Hepatocyte (in vitro differentiated cells): ENCODE measurements at regions not wholly inside any gene's neighbourhood (a gene's known extent, or its start where the extent isn't known, plus 50 kb on each side); places are given as distances from the start of the nearest gene placed in this dataset.

ENCODE experiments used
- DNase-seq: peaks from one replicate; pipeline ENCODE4 v3.0.0-alpha.2; 2016; ENCODE audit warnings: low spot score
- H2AFZ ChIP-seq: fragments of 200-600 bp; sonication (generic); 2 replicates; pipeline ENCODE4 v1.6.0; 2016; ENCODE audit warnings: antibody characterized with exemption, mild to moderate bottlenecking
- H3K27ac ChIP-seq: fragments of 200-600 bp; sonication (generic); 2 replicates; pipeline ENCODE4 v1.5.1; 2016; ENCODE audit warnings: mild to moderate bottlenecking
- H3K27me3 ChIP-seq: fragments of 200-600 bp; sonication (generic); 2 replicates; pipeline ENCODE4 v1.6.1; 2016
- H3K36me3 ChIP-seq: fragments of 200-600 bp; sonication (generic); replicated peaks from 2 replicates; pipeline ENCODE4 v1.5.1; 2016; ENCODE audit warnings: low read depth; ENCODE audit not compliant: insufficient read depth
- H3K4me1 ChIP-seq: fragments of 200-600 bp; sonication (generic); 2 replicates; pipeline ENCODE4 v1.5.1; 2016; ENCODE audit warnings: mild to moderate bottlenecking, moderate library complexity; ENCODE audit not compliant: insufficient read depth
- H3K4me2 ChIP-seq: fragments of 200-600 bp; sonication (generic); 2 replicates; pipeline ENCODE4 v1.6.0; 2016
- H3K4me3 ChIP-seq: fragments of 200-600 bp; sonication (generic); 2 replicates; pipeline ENCODE4 v1.5.1; 2016; ENCODE audit warnings: mild to moderate bottlenecking
- H3K79me2 ChIP-seq: fragments of 200-600 bp; sonication (generic); 2 replicates; pipeline ENCODE4 v1.6.0; 2017; ENCODE audit warnings: mild to moderate bottlenecking
- H3K9me2 ChIP-seq: fragments of 200-600 bp; sonication (generic); replicated peaks from 2 replicates; pipeline ENCODE4 v1.6.0; 2017; ENCODE audit warnings: mild to moderate bottlenecking; ENCODE audit not compliant: insufficient read depth
- H3K9me3 ChIP-seq: fragments of 200-600 bp; sonication (generic); 2 replicates; pipeline ENCODE4 v1.5.1; 2016; ENCODE audit warnings: low read depth, mild to moderate bottlenecking
- H4K20me1 ChIP-seq: fragments of 200-600 bp; sonication (generic); 2 replicates; pipeline ENCODE4 v1.6.0; 2016; ENCODE audit warnings: mild to moderate bottlenecking; ENCODE audit not compliant: insufficient read depth, poor library complexity, severe bottlenecking
- EZH2 ChIP-seq: fragments of 200-600 bp; sonication (generic); IDR thresholded peaks from 2 replicates; pipeline ENCODE4 v1.6.1; 2016; ENCODE audit warnings: antibody characterized with exemption, mild to moderate bottlenecking, borderline replicate concordance
- EZH2phosphoT487 ChIP-seq: fragments of 200-600 bp; sonication (generic); IDR thresholded peaks from one replicate; pipeline ENCODE4 v1.6.1; 2018; ENCODE audit warnings: antibody characterized with exemption, mild to moderate bottlenecking, low read depth, moderate library complexity; ENCODE audit not compliant: unreplicated experiment, severe bottlenecking
- WGBS: methylation state at CpG from one replicate; pipeline ENCODE4 v1.1.6; 2016; ENCODE audit warnings: low lambda C conversion rate; ENCODE audit errors: missing lambda C conversion rate; 5-methylcytosine and 5-hydroxymethylcytosine counted together
- TF ChIP-seq, protein P1 (sequence below): fragments of 200-600 bp; sonication (generic); IDR thresholded peaks from 2 replicates; pipeline ENCODE4 v1.5.1; 2016; ENCODE audit warnings: antibody characterized with exemption, mild to moderate bottlenecking; ENCODE audit not compliant: poor library complexity

DNA sequence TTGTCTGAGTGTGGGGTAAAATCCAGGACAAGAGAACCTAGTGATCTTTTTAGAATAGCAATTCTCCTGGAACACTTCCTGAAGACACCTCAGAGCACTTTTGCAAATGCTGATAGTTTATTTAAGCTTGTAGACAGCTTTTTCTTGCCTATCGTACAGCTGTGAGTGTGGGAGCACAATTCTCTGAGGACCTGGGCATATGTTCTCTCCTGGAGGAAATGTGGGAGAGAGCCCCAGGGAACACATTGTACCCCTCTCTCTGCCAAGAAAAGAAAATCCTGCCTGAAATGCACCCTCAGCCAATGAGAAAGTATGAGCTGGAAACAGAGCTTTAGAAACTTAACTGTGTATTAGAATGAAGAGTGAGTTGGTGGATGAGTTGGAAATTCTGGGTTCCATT is 308.3 kb upstream of the SEMA6D start:
- 67% methylated on average over 1 of the region's 1 CpG for WGBS
- Histone ChIP-seq H3K4me3 (no peak overlapping the region), H3K9me2 (no peaks in the 10 kb centered on the region), H2AFZ (no peak overlapping the region), H4K20me1 (no peaks in the 10 kb centered on the region), H3K4me1 (peaks cover 17% of the 10 kb centered on the region), H3K79me2 (no peaks in the 10 kb centered on the region), H3K36me3 (no peaks in the 10 kb centered on the region), H3K9me3 (no peaks in the 10 kb centered on the region), H3K27ac (no peak overlapping the region), H3K4me2 (no peak overlapping the region), H3K27me3 (peaks cover 10% of the 10 kb centered on the region)
- TF ChIP-seq, protein P1, sequence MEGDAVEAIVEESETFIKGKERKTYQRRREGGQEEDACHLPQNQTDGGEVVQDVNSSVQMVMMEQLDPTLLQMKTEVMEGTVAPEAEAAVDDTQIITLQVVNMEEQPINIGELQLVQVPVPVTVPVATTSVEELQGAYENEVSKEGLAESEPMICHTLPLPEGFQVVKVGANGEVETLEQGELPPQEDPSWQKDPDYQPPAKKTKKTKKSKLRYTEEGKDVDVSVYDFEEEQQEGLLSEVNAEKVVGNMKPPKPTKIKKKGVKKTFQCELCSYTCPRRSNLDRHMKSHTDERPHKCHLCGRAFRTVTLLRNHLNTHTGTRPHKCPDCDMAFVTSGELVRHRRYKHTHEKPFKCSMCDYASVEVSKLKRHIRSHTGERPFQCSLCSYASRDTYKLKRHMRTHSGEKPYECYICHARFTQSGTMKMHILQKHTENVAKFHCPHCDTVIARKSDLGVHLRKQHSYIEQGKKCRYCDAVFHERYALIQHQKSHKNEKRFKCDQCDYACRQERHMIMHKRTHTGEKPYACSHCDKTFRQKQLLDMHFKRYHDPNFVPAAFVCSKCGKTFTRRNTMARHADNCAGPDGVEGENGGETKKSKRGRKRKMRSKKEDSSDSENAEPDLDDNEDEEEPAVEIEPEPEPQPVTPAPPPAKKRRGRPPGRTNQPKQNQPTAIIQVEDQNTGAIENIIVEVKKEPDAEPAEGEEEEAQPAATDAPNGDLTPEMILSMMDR = no peak
- TF ChIP-seq EZH2phosphoT487 (no peak), EZH2 (no peak)
- DNase-seq = no peak

DNA sequence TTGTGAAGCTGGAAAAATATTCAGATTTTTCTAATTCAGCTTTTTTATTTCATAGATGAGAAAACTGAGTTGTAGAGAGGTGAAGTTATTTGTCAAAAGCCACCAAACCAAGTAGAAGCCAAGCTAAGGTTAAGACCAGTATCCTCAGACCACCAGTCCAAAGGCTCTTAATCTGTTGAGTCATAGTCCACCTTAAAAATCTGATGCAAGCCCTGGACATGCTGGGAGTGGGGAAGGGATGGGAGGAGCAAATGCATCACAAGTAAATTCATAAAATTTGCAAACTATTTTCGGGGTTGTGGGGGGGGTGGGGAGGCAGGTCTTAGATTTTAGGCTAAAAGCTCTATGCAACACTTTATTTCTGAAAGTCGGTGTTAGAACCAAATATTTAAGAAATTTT is 307.7 kb upstream of the SEMA6D start:
- TF ChIP-seq EZH2phosphoT487 (no peak), EZH2 (no peak)
- TF ChIP-seq, protein P1 = no peak

DNA sequence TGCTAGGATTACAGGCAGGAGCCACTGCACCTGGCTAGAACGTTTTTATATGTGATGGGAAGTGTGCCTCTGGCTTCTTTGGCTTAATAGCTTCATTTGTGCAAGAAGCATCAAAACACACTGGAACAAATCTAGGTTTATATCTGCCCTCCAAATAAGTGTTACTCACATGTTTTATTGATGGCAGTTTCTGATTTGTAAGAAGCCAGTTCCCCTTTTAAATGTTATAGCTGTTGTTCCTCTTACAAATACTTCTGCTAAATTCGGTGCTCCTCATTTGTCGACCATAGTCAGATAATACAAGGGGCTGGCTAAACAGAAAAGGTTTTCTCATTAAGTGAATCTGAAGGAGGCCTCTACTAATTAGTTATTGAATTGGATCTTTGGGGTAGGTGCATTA is 307.1 kb upstream of the SEMA6D start:
- no peaks in the 10 kb centered on the region for H4K20me1 ChIP-seq
- H3K9me3 ChIP-seq = no peaks in the 10 kb centered on the region
- WGBS = 74% methylated on average over 3 of the region's 3 CpGs
- no peak overlapping the region for H3K4me3 ChIP-seq
- no peaks in the 10 kb centered on the region for H3K79me2 ChIP-seq
- no peaks in the 10 kb centered on the region for H3K9me2 ChIP-seq
- no peak overlapping the region for H3K27ac ChIP-seq
- H3K4me2 ChIP-seq = no peak overlapping the region
- TF ChIP-seq EZH2 (no peak), EZH2phosphoT487 (no peak)
- TF ChIP-seq, protein P1 = no peak
- H3K27me3 ChIP-seq = no peaks in the 10 kb centered on the region
- no peak overlapping the region for H2AFZ ChIP-seq
- DNase-seq = no peak
- H3K4me1 ChIP-seq = peaks cover 20% of the 10 kb centered on the region
- H3K36me3 ChIP-seq = no peaks in the 10 kb centered on the region

More for the DNA sequence above, 307.7 kb upstream of the SEMA6D start:
- peaks cover 5% of the 10 kb centered on the region for H3K27me3 ChIP-seq
- H3K9me3 ChIP-seq = no peaks in the 10 kb centered on the region
- H3K36me3 ChIP-seq = no peaks in the 10 kb centered on the region
- no peaks in the 10 kb centered on the region for H3K79me2 ChIP-seq
- no peak for DNase-seq
- H3K27ac ChIP-seq = no peak overlapping the region
- H3K4me1 ChIP-seq = peaks cover 17% of the 10 kb centered on the region
- no peak overlapping the region for H2AFZ ChIP-seq
- H3K4me3 ChIP-seq = no peak overlapping the region
- 88% methylated on average over 2 of the region's 2 CpGs for WGBS
- H3K9me2 ChIP-seq = no peaks in the 10 kb centered on the region
- no peak overlapping the region for H3K4me2 ChIP-seq
- H4K20me1 ChIP-seq = no peaks in the 10 kb centered on the region

DNA sequence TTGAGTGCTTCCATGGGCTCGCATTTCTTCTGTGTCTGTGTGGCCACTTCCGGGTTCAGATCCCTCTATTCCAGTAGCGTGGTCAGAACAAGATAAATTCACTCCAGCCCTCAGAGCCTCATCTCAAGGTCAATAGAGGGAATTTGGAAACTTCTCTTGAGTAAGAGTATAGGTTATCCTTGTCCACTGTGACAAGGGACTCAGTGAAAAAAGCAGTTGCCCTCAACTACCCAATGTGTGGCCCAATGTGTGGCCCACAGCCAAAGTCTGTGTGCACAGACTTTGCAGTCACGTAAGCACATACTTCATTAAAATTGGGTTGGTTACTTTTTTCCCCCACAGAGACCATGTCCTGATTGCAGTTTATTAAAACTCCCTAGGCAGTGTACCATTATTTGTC is 305.6 kb upstream of the SEMA6D start:
- Histone ChIP-seq H3K9me3 (no peaks in the 10 kb centered on the region), H3K27me3 (no peaks in the 10 kb centered on the region), H3K79me2 (no peaks in the 10 kb centered on the region), H3K9me2 (no peaks in the 10 kb centered on the region), H4K20me1 (no peaks in the 10 kb centered on the region), H3K4me3 (no peak overlapping the region), H3K27ac (peak overlapping the region; percentile 32), H2AFZ (no peak overlapping the region), H3K36me3 (no peaks in the 10 kb centered on the region), H3K4me1 (peaks cover 28% of the 10 kb centered on the region), H3K4me2 (peak overlapping the region; percentile 23)
- WGBS = 62% methylated on average over 4 of the region's 4 CpGs
- no peak for DNase-seq
- no peak for TF ChIP-seq EZH2
- TF ChIP-seq, protein P1 = no peak
- TF ChIP-seq EZH2phosphoT487 = no peak
